Right atrium auricular region (tissue), 2 donors: ENCODE measurements at regions not wholly inside any gene's neighbourhood (a gene's known extent, or its start where the extent isn't known, plus 50 kb on each side); places are given as distances from the start of the nearest gene placed in this dataset.

Experiments
- DNase-seq: peaks from one replicate; pipeline ENCODE4 v3.0.0-alpha.2; 2019; ENCODE audit warnings: low spot score
- H3K27ac ChIP-seq, 2 donors: fragments of 200-600 bp; sonication (generic); 1 replicate in 1 of 2; 2 replicates in 1 of 2; pipeline ENCODE4 v1.5.1; 2016 to 2019
- H3K27me3 ChIP-seq, 2 donors: fragments of 200-600 bp; sonication (generic); one replicate each; pipeline versions ENCODE4 v1.5.1 to v1.6.0; 2017 to 2019
- H3K36me3 ChIP-seq: fragments of 200-600 bp; sonication (generic); one replicate; pipeline ENCODE4 v1.5.1; 2016
- H3K4me1 ChIP-seq, 2 donors: fragments of 200-600 bp; sonication (generic); one replicate each; pipeline versions ENCODE4 v1.5.1 to v1.6.0; 2017 to 2019
- H3K4me3 ChIP-seq, 2 donors: fragments of 200-600 bp; sonication (generic); 1 replicate in 1 of 2; 2 replicates in 1 of 2; pipeline ENCODE4 v1.5.1; 2017 to 2019; ENCODE audit warnings: mild to moderate bottlenecking in 1 of 2, moderate library complexity in 1 of 2
- H3K9me3 ChIP-seq, 2 donors: fragments of 200-600 bp; sonication (generic); one replicate each; pipeline ENCODE4 v1.5.1; 2019
- TF ChIP-seq, protein P1 (sequence below), 2 donors: fragments of 200-600 bp; sonication (generic); IDR thresholded peaks; one replicate each; pipeline ENCODE4 v1.5.1; 2019; ENCODE audit warnings: antibody characterized with exemption in 2 of 2

DNA sequence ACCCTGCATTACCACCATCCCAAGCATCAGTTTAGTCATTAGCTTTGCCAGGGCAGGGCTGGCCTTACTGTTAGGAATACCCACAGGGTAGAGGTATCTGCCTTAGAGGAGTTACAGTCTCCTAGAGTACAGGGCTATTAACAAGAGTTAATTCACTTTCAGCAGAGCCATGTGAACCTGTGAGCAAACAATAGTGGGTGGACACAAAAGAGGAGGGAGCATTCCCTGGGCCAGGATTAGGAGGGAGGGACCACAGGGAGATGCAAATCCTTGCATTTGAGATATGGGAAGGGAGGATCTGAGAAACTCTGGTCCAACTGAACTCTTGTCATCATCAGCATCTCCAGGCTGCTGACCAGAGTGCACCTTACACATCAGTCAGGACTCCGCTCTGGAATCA lies 51.1 kb upstream of the IGSF21 start:
- Histone ChIP-seq H3K9me3 (no peaks in the 10 kb centered on the region), H3K4me3 (no peak overlapping the region), H3K27ac (no peak overlapping the region), H3K27me3 (no peaks in the 10 kb centered on the region), H3K4me1 (no peaks in the 10 kb centered on the region), H3K36me3 (no peaks in the 10 kb centered on the region)
- TF ChIP-seq, protein P1, sequence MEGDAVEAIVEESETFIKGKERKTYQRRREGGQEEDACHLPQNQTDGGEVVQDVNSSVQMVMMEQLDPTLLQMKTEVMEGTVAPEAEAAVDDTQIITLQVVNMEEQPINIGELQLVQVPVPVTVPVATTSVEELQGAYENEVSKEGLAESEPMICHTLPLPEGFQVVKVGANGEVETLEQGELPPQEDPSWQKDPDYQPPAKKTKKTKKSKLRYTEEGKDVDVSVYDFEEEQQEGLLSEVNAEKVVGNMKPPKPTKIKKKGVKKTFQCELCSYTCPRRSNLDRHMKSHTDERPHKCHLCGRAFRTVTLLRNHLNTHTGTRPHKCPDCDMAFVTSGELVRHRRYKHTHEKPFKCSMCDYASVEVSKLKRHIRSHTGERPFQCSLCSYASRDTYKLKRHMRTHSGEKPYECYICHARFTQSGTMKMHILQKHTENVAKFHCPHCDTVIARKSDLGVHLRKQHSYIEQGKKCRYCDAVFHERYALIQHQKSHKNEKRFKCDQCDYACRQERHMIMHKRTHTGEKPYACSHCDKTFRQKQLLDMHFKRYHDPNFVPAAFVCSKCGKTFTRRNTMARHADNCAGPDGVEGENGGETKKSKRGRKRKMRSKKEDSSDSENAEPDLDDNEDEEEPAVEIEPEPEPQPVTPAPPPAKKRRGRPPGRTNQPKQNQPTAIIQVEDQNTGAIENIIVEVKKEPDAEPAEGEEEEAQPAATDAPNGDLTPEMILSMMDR (IDR thresholded peaks at IDR 0.05) = no peak
- DNase-seq = no peak

DNA sequence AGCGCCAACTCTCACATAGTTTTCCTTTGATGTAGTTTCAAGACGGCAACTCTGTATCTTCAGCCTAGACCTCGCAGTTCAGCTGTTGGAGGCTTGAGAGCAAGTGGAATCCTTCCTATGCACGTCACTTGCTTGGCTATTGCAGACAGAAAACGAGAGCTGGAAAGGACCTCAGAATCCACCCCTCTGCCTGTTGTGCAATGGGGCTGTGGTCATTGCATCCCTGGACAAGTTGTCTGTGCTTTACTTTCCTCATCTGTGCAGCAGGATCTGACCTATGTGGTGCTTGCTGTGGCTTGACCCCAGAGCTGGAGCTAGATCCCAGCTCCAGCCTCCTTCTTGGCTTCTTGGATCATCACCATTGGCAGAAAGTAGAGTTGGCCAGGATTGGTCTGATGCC lies 50.0 kb upstream of the IGSF21 start:
- Histone ChIP-seq H3K4me1 (no peaks in the 10 kb centered on the region), H3K27ac (no peak overlapping the region), H3K4me3 (no peak overlapping the region), H3K9me3 (peaks cover 0 to 4% of the 10 kb centered on the region in 2 donors), H3K36me3 (no peaks in the 10 kb centered on the region), H3K27me3 (no peaks in the 10 kb centered on the region)
- DNase-seq = no peak
- TF ChIP-seq, protein P1 (IDR thresholded peaks at IDR 0.05) = no peak
